ENCODE measurements at regions not wholly inside any gene's neighbourhood (a gene's known extent, or its start where the extent isn't known, plus 50 kb on each side); places are given as distances from the start of the nearest gene placed in this dataset.

- TF ChIP-seq TFCP2L1 (CRISPR knock-in tag; IDR thresholded peaks at IDR 0.05) (no peak), EP300 (IDR thresholded peaks at IDR 0.05) (no peak), HOXB5 (CRISPR knock-in tag; IDR thresholded peaks at IDR 0.05) (no peak), GATA3 (IDR thresholded peaks at IDR 0.05; ENCODE audit: borderline replicate concordance) (no peak), HDAC2 (IDR thresholded peaks at IDR 0.05) (no peak), RARB (CRISPR knock-in tag; IDR thresholded peaks at IDR 0.05) (no peak), PHF8 (IDR thresholded peaks at IDR 0.05; ENCODE audit: borderline replicate concordance, low read depth) (no peak), HOXA7 (CRISPR knock-in tag; IDR thresholded peaks at IDR 0.05) (no peak)
- TF ChIP-seq, protein P1, sequence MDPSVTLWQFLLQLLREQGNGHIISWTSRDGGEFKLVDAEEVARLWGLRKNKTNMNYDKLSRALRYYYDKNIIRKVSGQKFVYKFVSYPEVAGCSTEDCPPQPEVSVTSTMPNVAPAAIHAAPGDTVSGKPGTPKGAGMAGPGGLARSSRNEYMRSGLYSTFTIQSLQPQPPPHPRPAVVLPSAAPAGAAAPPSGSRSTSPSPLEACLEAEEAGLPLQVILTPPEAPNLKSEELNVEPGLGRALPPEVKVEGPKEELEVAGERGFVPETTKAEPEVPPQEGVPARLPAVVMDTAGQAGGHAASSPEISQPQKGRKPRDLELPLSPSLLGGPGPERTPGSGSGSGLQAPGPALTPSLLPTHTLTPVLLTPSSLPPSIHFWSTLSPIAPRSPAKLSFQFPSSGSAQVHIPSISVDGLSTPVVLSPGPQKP (IDR thresholded peaks at IDR 0.05; ENCODE audit: low read depth, low read length): no peak
- H3K27ac ChIP-seq: no peak overlapping the region
- H3K4me2 ChIP-seq: no peak overlapping the region
- WGBS (ENCODE audit: missing lambda C conversion rate): 64% methylated on average over 16 of the region's 16 CpGs
- DNase-seq (ENCODE audit: low read depth in 1 of 2, low spot score in 1 of 2) (no peak), FAIRE-seq (no peak), ATAC-seq (no peak)
- CTCF ChIA-PET: interaction anchor here (3.5 kb wide), 1 partner anchor 23 kb away, joined by 25 read pairs; no protein-coding TSS in a partner anchor
- H3K4me1 ChIP-seq: no peaks in the 10 kb centered on the region
- H3K9me3 ChIP-seq: no peaks in the 10 kb centered on the region
- POLR2A ChIA-PET: no interaction called here
- no peak overlapping the region for H3K4me3 ChIP-seq
Observed at GRCh38 chr20:5470943-5471342, 139.9 kb downstream of the GPCPD1 start.

DNA sequence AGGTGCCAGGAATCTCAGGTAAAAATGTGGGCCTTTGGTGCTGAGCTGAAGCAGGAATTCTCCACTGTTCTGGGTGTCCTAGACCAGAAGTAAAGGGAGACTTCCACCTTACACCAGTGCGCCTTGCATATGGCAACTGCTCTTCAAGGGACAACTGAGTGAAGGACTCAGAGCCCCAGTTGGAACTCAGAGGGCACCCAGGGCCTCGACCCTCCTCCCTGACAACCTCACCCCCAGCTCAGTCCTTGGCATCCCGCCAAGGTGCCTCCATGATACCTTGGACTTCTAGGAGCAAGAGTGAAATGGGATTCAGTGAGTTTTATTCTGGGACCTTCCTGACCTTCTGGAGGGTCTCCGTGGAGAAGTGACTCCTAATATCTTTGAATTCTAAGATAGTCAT lies 140.3 kb downstream of the GPCPD1 start:
- WGBS (ENCODE audit: missing lambda C conversion rate): 35% methylated on average over 4 of the region's 4 CpGs
- Histone ChIP-seq H3K4me2 (no peak overlapping the region), H3K27ac (no peak overlapping the region), H3K9me3 (no peaks in the 10 kb centered on the region), H3K4me1 (no peaks in the 10 kb centered on the region), H3K4me3 (no peak overlapping the region)
- DNase-seq (ENCODE audit: low read depth in 1 of 2, low spot score in 1 of 2) (no peak), ATAC-seq (no peak), FAIRE-seq (no peak)
- TF ChIP-seq RFX5 (IDR thresholded peaks at IDR 0.05) (no peak), RAD21 (conservative IDR thresholded peaks at IDR 0.05 in 1 of 2, IDR thresholded peaks at IDR 0.05 in 1 of 2) (no peak), USF2 (IDR thresholded peaks at IDR 0.05) (no peak), TFCP2L1 (CRISPR knock-in tag; IDR thresholded peaks at IDR 0.05) (no peak), EP300 (IDR thresholded peaks at IDR 0.05) (no peak), NPAS2 (CRISPR knock-in tag; IDR thresholded peaks at IDR 0.05; ENCODE audit: borderline replicate concordance) (no peak)
- POLR2A ChIA-PET: no interaction called here
- CTCF ChIA-PET: interaction anchor here (3.5 kb wide), 1 partner anchor 22 kb away, joined by 25 read pairs; no protein-coding TSS in a partner anchor

GRCh38 chr20:5469111-5469510 lies 141.7 kb downstream of the GPCPD1 start:
- Histone ChIP-seq H3K4me2 (no peak overlapping the region), H3K27ac (no peak overlapping the region), H3K4me3 (no peak overlapping the region), H3K9me3 (0 out of 3 replicates have a peak, but pooled peaks cover 6% of the 10 kb centered on the region), H3K4me1 (no peaks in the 10 kb centered on the region)
- WGBS (ENCODE audit: missing lambda C conversion rate): 7% methylated on average over 3 of the region's 3 CpGs
- CTCF ChIA-PET: interaction anchor here (0.6 to 3.5 kb wide), 8 partner anchors 9 to 1297 kb away, joined by 3 to 25 read pairs (median 4); no protein-coding TSS in a partner anchor
- POLR2A ChIA-PET: interaction anchor here (0.8 kb wide), 1 partner anchor 69 kb away, joined by 4 read pairs; no protein-coding TSS in a partner anchor
- ATAC-seq (no peak), DNase-seq (ENCODE audit: low read depth in 1 of 2, low spot score in 1 of 2) (no peak), FAIRE-seq (no peak)
- TF ChIP-seq MAZ (IDR thresholded peaks at IDR 0.05; ENCODE audit: borderline replicate concordance, low read depth, low read length) (no peak), KDM1A (IDR thresholded peaks at IDR 0.05; ENCODE audit: low read depth) (no peak), CBX8 (IDR thresholded peaks at IDR 0.05) (no peak), FOXS1 (CRISPR knock-in tag; IDR thresholded peaks at IDR 0.05) (no peak), HOXB13 (CRISPR knock-in tag; IDR thresholded peaks at IDR 0.05; ENCODE audit: low read depth) (no peak), CBX2 (IDR thresholded peaks at IDR 0.05; ENCODE audit: borderline replicate concordance, low read depth) (no peak), JUNB (IDR thresholded peaks at IDR 0.05) (no peak), HEYL (CRISPR knock-in tag; IDR thresholded peaks at IDR 0.05) (no peak), PHF8 (IDR thresholded peaks at IDR 0.05; ENCODE audit: borderline replicate concordance, low read depth) (no peak), CHD2 (IDR thresholded peaks at IDR 0.05; ENCODE audit: low read length, partially characterized antibody) (no peak), GATA3 (IDR thresholded peaks at IDR 0.05; ENCODE audit: borderline replicate concordance) (no peak), HOXA7 (CRISPR knock-in tag; IDR thresholded peaks at IDR 0.05) (no peak)
- TF ChIP-seq, protein P2, sequence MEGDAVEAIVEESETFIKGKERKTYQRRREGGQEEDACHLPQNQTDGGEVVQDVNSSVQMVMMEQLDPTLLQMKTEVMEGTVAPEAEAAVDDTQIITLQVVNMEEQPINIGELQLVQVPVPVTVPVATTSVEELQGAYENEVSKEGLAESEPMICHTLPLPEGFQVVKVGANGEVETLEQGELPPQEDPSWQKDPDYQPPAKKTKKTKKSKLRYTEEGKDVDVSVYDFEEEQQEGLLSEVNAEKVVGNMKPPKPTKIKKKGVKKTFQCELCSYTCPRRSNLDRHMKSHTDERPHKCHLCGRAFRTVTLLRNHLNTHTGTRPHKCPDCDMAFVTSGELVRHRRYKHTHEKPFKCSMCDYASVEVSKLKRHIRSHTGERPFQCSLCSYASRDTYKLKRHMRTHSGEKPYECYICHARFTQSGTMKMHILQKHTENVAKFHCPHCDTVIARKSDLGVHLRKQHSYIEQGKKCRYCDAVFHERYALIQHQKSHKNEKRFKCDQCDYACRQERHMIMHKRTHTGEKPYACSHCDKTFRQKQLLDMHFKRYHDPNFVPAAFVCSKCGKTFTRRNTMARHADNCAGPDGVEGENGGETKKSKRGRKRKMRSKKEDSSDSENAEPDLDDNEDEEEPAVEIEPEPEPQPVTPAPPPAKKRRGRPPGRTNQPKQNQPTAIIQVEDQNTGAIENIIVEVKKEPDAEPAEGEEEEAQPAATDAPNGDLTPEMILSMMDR (IDR thresholded peaks at IDR 0.05): no peak
